DMS 273 treated with DMSO at 0.1 percent for 48 hours (cell line): ENCODE measurements at regions not wholly inside any gene's neighbourhood (a gene's known extent, or its start where the extent isn't known, plus 50 kb on each side); places are given as distances from the start of the nearest gene placed in this dataset.

ENCODE experiments used
- DNase-seq: peaks from one replicate; lab custom pipeline; 2025; lab: John Stamatoyannopoulos, UW

DNA sequence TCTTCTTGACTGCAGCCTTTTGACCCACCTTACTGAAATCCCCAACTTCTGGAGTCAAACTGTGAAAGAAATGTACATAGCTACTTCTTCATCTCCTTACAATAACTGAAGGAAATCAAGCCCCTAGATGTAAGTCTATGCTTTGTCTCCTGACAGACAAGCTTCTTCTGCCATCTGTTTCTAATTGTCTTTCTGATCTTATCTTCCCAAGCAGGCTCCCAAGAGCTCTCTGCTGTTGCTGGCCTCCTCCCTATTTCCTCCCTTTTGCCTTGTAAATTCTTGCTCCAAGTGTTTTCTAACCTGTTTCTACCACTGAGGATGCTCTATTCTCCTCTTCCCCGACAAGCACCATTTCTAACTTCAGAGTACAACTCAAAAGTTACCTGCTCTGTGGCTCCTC, 77.4 kb upstream of the OSR1 start:
- no peak for DNase-seq

DNA sequence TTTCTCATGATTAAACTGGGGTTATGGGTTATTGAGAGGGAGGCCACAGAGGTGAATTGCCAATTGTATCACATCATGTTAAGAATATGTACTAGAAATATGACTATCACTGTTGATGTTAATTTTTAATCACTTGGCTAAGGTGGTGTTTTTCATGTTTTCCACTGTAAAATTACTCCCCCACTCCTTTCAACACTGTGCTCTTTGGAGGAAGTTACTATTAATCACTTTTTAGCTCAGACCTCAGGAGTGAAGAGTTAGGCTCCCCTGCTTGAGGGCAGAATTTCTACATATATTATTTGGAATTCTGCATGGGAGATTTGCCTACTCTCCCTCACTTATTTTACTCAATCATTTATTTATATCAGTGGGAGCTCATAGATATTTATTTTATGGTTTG, 76.0 kb upstream of the OSR1 start:
- no peak for DNase-seq

DNA sequence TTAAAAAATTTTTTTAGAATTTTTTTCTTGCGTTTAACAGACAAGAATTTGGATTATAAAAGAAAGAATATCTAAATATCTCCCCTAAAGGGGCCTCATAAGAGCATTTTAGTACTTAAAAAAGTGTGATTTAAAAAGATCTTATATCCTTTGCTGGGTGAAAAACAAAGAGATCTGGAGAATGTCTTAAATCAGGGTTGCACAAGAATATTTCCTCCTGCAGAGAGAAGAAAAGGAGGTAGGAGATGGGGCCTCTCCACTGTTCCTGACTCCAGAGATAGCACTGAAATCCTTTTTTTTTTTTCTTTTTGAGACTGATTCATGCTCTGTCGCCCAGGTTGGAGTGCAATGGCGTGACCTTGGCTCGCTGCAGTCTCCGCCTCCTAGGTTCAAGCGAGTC, 68.5 kb upstream of the OSR1 start:
- DNase-seq, result no peak

DNA sequence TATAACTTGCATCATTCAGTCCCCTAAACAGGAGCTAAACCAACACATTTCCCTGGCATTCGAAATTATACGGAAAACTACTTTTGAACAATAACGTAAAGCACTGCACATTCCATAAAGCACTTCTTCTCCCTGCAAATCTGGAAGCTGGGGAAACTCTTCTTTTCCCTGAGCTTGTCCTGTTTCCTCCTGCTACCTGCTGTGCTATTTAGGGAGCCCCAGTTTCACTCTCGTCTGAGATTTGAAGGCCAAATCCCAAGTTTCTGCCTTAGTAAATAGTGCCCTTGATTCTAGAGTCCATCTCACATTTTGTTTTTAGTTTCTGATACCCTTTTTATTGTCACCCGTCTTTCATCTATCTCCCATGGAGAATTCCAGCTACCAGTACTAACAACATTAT, 67.7 kb upstream of the OSR1 start:
- DNase-seq, result no peak

DNA sequence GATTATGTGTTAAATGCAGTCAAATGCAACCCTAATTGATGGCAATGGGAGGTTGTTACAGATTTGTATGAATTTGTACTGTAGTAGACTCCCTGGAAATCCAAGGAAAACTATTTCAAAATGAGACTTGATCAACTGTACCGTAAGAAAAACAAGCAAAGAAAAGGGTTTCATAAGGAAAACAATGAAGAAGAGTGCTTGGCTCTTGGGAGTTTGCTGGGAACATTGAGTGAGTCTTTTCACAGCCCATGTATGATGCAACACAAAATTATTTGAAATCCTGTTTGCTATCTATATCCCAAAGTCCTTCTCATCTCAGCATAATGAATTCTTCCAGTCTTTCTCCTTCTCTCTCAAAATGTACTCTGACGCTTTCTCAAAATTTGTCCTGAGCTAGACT, 67.0 kb upstream of the OSR1 start:
- no peak for DNase-seq

DNA sequence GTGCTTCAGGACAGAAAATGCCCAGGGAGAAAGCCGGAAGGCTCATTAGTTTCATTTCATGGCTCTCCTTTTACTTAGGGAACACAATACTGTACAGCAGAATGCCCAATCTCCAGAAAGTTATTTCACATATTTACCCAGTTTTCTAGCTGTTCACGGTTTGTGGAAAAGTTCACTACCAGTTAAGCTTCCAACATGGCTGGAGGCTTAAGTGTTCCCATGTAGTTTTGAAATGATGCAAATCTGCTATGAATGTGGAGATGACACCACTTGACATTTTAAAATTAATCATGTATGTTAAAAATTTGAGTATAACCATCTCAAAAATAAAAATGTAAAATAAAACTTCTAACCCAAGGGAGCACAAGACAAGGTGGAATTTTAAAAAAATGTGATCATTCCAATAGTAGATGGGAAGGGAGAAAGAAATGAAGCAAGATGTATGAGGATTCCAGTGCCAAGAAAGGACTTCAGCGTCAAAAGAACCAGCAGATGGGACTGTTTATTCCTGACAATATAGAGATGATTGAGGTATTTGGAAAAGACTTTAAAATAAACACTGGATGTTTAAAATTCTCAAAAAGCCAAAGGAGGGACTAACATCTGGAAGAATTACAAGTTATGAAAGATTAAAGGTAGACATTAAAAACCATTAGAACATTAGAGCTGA, 60.9 kb upstream of the OSR1 start:
- DNase-seq, result no peak

DNA sequence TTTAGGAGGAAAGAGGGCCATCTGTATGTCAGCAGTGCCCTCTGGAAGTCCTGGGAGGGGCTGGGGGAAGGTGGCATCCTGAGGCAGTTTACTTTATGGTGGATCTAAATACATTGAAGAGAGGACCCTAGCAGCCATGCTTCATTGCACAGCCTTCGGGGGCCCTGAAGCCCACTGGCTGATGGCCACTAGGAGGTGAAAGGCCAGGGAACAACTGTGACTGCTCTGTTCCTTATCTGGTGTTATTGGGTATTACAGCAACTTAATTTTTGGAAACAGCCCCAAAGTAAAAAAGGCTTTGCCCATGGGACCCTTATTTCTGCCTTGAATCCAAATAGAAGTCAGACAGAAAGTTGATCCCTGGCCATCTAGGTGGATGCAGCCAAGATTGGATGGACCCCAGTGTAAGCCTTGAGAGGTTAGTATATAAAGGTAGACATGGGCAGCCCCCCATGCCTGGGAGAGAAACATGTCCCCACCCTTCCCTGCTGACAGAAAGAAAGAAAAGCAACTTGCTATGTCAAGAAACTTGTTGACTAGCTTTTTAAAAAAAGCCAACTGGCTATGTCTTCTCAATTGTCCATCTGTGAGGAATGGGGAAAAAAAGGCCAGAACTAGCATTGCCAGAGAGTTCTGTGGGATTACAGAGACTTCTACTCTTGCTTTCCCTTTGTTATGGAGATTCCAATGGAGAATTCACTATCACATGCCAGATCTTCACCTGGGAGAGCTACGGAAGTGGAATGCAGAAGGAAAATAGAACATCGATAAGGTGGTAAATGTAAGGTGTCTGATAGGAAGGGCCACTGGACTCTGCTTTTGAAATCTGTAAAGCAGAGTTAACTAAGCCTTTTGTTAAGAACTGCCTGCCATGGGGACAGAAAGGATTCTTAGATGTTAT, 58.6 kb upstream of the OSR1 start:
- no peak for DNase-seq

DNA sequence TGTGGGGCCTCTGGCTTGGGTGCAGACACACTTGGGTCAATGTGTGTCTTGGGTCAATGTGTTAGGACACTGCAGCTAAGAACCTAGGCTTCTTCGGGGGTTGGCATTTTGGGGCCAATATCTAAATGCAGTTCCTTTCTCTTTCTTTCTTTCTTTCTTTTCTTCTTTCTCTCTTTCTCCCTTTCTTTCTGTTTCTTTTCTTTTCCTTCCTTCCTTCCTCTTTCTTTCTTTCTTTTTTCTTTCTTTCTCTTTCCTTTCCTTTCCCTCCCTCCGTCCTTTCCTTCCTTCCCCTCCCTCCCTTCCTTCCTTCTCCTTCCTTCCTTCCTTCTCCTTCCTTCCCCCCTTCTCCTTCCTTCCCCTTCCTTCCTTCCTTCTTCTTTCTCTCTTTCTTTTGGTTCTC, 57.7 kb upstream of the OSR1 start:
- DNase-seq, result no peak

DNA sequence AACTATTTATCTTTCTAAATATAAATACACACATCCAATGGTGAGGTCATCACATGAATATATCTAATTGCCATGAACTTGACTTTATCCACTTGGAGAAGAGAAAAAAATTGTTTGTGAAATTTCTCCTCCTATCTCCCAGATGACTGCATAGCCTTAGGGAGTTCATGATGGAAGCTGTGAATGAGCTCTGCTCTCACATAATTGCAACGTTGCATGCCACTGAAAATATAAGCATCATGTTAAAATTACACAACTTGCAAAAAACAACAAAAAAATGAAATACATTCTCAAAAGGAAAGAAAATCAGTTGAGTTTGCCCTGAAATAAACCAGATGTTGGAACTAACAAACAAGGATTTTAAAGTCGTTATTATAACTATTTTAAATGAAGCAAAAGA, 50.6 kb upstream of the OSR1 start:
- no peak for DNase-seq

DNA sequence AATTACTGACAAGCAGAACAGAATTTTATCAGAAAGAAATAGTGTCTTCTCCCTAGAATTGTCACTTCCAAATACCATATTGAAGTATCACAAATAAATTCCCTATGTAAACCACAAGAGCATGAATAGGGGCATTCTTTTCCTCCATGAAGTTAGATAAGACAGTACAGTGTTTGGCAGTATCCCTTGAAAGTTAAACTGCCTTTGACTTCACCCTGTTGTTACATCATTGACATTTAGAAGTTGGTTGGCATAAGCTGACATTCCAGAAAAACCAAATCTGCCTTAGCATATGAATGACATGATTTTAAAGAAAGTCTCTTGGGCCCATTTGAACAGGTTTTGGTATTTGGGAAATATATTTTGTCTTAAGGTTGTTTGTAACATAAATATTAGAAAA, 50.2 kb upstream of the OSR1 start:
- no peak for DNase-seq
